Adrenal gland (tissue), 9 donors: ENCODE measurements at regions not wholly inside any gene's neighbourhood (a gene's known extent, or its start where the extent isn't known, plus 50 kb on each side); places are given as distances from the start of the nearest gene placed in this dataset.
"Not testable (repeated sequence)": the region's sequence is repeated elsewhere in the genome, so short reads cannot be mapped to it uniquely, and the experiment has no call there.

Source experiments
- DNase-seq, 7 donors: peaks; one replicate each; pipeline ENCODE4 v3.0.0-alpha.2; 2019 to 2020
- H3K27ac ChIP-seq, 5 donors: fragments of 200-600 bp; sonication (generic) in 4 of 5; 1 replicate in 3 of 5; 2 replicates in 2 of 5; pipeline versions ENCODE4 v1.5.1 to v1.8.0; 2016 to 2020; ENCODE audit warnings: mild to moderate bottlenecking in 1 of 5
- H3K27me3 ChIP-seq: fragments of 200-600 bp; 2 replicates; pipeline ENCODE4 v1.8.0; 2021
- H3K36me3 ChIP-seq, 2 donors: fragments of 200-600 bp; replicated peaks in 1 of 2; 1 replicate in 1 of 2; 2 replicates in 1 of 2; pipeline versions ENCODE4 v1.5.1 to v1.8.0; 2018 to 2022
- H3K4me1 ChIP-seq, 2 donors: fragments of 200-600 bp; replicated peaks in 1 of 2; 1 replicate in 1 of 2; 2 replicates in 1 of 2; pipeline versions ENCODE4 v1.5.1 to v1.8.0; 2018 to 2021
- H3K4me3 ChIP-seq, 4 donors: fragments of 200-600 bp; sonication (generic) in 3 of 4; one replicate each; pipeline ENCODE4 v1.5.1; 2016 to 2018
- H3K9me3 ChIP-seq, 3 donors: fragments of 200-600 bp; sonication (generic) in 1 of 3; replicated peaks in 1 of 3; 1 replicate in 2 of 3; 2 replicates in 1 of 3; pipeline versions ENCODE4 v1.5.1 to v1.8.0; 2016 to 2021
- CTCF ChIP-seq, 6 experiments: fragments of 450-650 bp in 4 of 6; fragments of 200-600 bp in 2 of 6; sonication (generic) in 1 of 6; IDR thresholded peaks; 1 replicate in 5 of 6; 2 replicates in 1 of 6; pipeline versions ENCODE4 v1.5.1 to v1.8.0; 2016 to 2021; ENCODE audit warnings: antibody characterized with exemption in 6 of 6, mild to moderate bottlenecking in 2 of 6, moderate library complexity in 1 of 6
- WGBS, 4 donors: extraction: QIAGEN DNeasy Blood & Tissue Kit in 2 of 4; methylation state at CpG; one replicate each; pipeline versions ENCODE4 v1.1.5 to v1.1.7; 2013 to 2017; 5-methylcytosine and 5-hydroxymethylcytosine counted together
- intact Hi-C, 2 donors: fragments of 100-400 bp; cut with DNase I; formaldehyde crosslinking; loops; one replicate each; pipeline versions ENCODE4 v1.14.1 to v1.15.0; 2022 to 2023
- donor health status: healthy with polysubstance abuse.
- donor health status: Bipolar disorder and iron deficiency.
- donor health status: DM: yes; HTN: yes; CAD: no.
- donor health status: DM: no; HTN: no; CAD: no.
- donor health status: DM: no; HTN: no; CAD: no.

GRCh38 chr4:8983921-8984320 is 112.3 kb upstream of the HMX1 start:
- H3K4me3 ChIP-seq, H3K36me3 ChIP-seq, intact Hi-C loops, DNase-seq, H3K4me1 ChIP-seq, H3K27me3 ChIP-seq, H3K9me3 ChIP-seq, H3K27ac ChIP-seq: not testable (repeated sequence)
- WGBS, 4 donors = 80 to 89% (median 83%) methylated on average over 12 of the region's 12 CpGs

- H3K27me3 ChIP-seq, H3K9me3 ChIP-seq, H3K4me1 ChIP-seq, H3K4me3 ChIP-seq, H3K36me3 ChIP-seq, intact Hi-C loops, DNase-seq, H3K27ac ChIP-seq: not testable (repeated sequence)
- 78 to 81% (median 79%) methylated on average over 16 to 24 of the region's 24 CpGs for WGBS, 4 donors
Measured at GRCh38 chr4:8976466-8977128, 105.0 kb upstream of the HMX1 start.

- H3K27me3 ChIP-seq, intact Hi-C loops, H3K36me3 ChIP-seq, DNase-seq, H3K9me3 ChIP-seq, H3K4me1 ChIP-seq, H3K27ac ChIP-seq, H3K4me3 ChIP-seq: not testable (repeated sequence)
- 82 to 85% (median 85%) methylated on average over 7 of the region's 7 CpGs for WGBS, 4 donors
Measured at GRCh38 chr4:8972635-8973034, 101.0 kb upstream of the HMX1 start.

GRCh38 chr4:8965896-8966295 is 94.3 kb upstream of the HMX1 start:
- 81 to 92% (median 89%) methylated on average over 10 to 15 of the region's 15 CpGs for WGBS, 4 donors
- H3K27me3 ChIP-seq, intact Hi-C loops, H3K4me3 ChIP-seq, H3K36me3 ChIP-seq, DNase-seq, H3K9me3 ChIP-seq, H3K27ac ChIP-seq, H3K4me1 ChIP-seq: not testable (repeated sequence)

- DNase-seq, H3K9me3 ChIP-seq, H3K36me3 ChIP-seq, H3K4me3 ChIP-seq, H3K27ac ChIP-seq, H3K27me3 ChIP-seq, H3K4me1 ChIP-seq, intact Hi-C loops: not testable (repeated sequence)
- 5 to 8% methylated on average over 38 to 40 of the region's 40 CpGs; no CpG with 5 or more reads in 2 of the 4 donors for WGBS, 4 donors
Measured at GRCh38 chr4:8964201-8964788, 92.7 kb upstream of the HMX1 start.

GRCh38 chr4:8963533-8963932 is 91.9 kb upstream of the HMX1 start:
- H3K27me3 ChIP-seq, H3K36me3 ChIP-seq, intact Hi-C loops, H3K4me1 ChIP-seq, H3K27ac ChIP-seq, DNase-seq, H3K4me3 ChIP-seq, H3K9me3 ChIP-seq: not testable (repeated sequence)
- 1 to 7% (median 2%) methylated on average over 5 to 41 of the region's 41 CpGs; no CpG with 5 or more reads in 1 of the 4 donors for WGBS, 4 donors

- intact Hi-C loops, H3K4me1 ChIP-seq, H3K9me3 ChIP-seq, H3K4me3 ChIP-seq, H3K27ac ChIP-seq, H3K27me3 ChIP-seq, H3K36me3 ChIP-seq: not testable (repeated sequence)
- 7 to 13% (median 10%) methylated on average over 6 to 11 of the region's 11 CpGs; no CpG with 5 or more reads in 1 of the 4 donors for WGBS, 4 donors
- peak; percentile 23 to 60 (median 56) for DNase-seq
- TF ChIP-seq CTCF (IDR thresholded peaks at IDR 0.05) = peak in 5 of 6 experiments; percentile 24 to 45 (median 27)
Measured at GRCh38 chr4:8961343-8961742, 89.7 kb upstream of the HMX1 start.

- H3K27me3 ChIP-seq, H3K9me3 ChIP-seq, H3K4me3 ChIP-seq, DNase-seq, H3K27ac ChIP-seq, H3K4me1 ChIP-seq, H3K36me3 ChIP-seq, intact Hi-C loops: not testable (repeated sequence)
- 60 to 100% (median 67%) methylated on average over 1 to 18 of the region's 18 CpGs for WGBS, 4 donors
Measured at GRCh38 chr4:8959471-8959870, 87.8 kb upstream of the HMX1 start.

- not testable (repeated sequence) for H3K9me3 ChIP-seq, H3K27me3 ChIP-seq
Measured at GRCh38 chr4:8954001-8954400, 82.4 kb upstream of the HMX1 start.

GRCh38 chr4:8952791-8953190 is 81.2 kb upstream of the HMX1 start:
- H3K27me3 ChIP-seq, H3K27ac ChIP-seq, H3K36me3 ChIP-seq, intact Hi-C loops, H3K4me3 ChIP-seq, H3K4me1 ChIP-seq, DNase-seq, H3K9me3 ChIP-seq: not testable (repeated sequence)
- 79 to 84% (median 82%) methylated on average over 12 of the region's 12 CpGs for WGBS, 4 donors

More at GRCh38 chr4:8954001-8954400, 82.4 kb upstream of the HMX1 start:
- H3K4me1 ChIP-seq, H3K27ac ChIP-seq, intact Hi-C loops, H3K4me3 ChIP-seq, DNase-seq, H3K36me3 ChIP-seq: not testable (repeated sequence)
- WGBS, 4 donors = 80 to 87% (median 85%) methylated on average over 16 of the region's 16 CpGs
